Ecto neural progenitor cell (in vitro differentiated cells): ENCODE measurements at regions not wholly inside any gene's neighbourhood (a gene's known extent, or its start where the extent isn't known, plus 50 kb on each side); places are given as distances from the start of the nearest gene placed in this dataset.
"Not testable (repeated sequence)": the region's sequence is repeated elsewhere in the genome, so short reads cannot be mapped to it uniquely, and the experiment has no call there.

Experiments used
- DNase-seq: peaks from one replicate; pipeline ENCODE4 v3.0.0-alpha.2; 2018; ENCODE audit warnings: low spot score

GRCh38 chr2:20130821-20131645 lies 79.6 kb upstream of the LAPTM4A start:
- no peak for DNase-seq

- DNase-seq = no peak
Observed at GRCh38 chr2:20130160-20130560, 78.7 kb upstream of the LAPTM4A start.

- no peak for DNase-seq
Observed at GRCh38 chr2:20129331-20130159, 78.1 kb upstream of the LAPTM4A start.

- DNase-seq = no peak
Observed at GRCh38 chr2:20128506-20129330, 77.3 kb upstream of the LAPTM4A start.

GRCh38 chr2:20126469-20126868 lies 75.0 kb upstream of the LAPTM4A start:
- no peak for DNase-seq

GRCh38 chr2:20126040-20126439 lies 74.6 kb upstream of the LAPTM4A start:
- no peak for DNase-seq

GRCh38 chr2:20125616-20126015 lies 74.2 kb upstream of the LAPTM4A start:
- no peak for DNase-seq

- DNase-seq = no peak
Observed at GRCh38 chr2:20125164-20125563, 73.7 kb upstream of the LAPTM4A start.

GRCh38 chr2:20123871-20124594 lies 72.6 kb upstream of the LAPTM4A start:
- DNase-seq = no peak

GRCh38 chr2:20122864-20123263 lies 71.4 kb upstream of the LAPTM4A start:
- DNase-seq = no peak

- DNase-seq = no peak
Observed at GRCh38 chr2:20120569-20121416, 69.4 kb upstream of the LAPTM4A start.

GRCh38 chr2:20118051-20118450 lies 66.6 kb upstream of the LAPTM4A start:
- DNase-seq = no peak

- no peak for DNase-seq
Observed at GRCh38 chr2:20115902-20116301, 64.5 kb upstream of the LAPTM4A start.

- DNase-seq = no peak
Observed at GRCh38 chr2:20115374-20115773, 63.9 kb upstream of the LAPTM4A start.

- DNase-seq = no peak
Observed at GRCh38 chr2:20113986-20114938, 62.8 kb upstream of the LAPTM4A start.

- no peak for DNase-seq
Observed at GRCh38 chr2:20113004-20113796, 61.8 kb upstream of the LAPTM4A start.

- DNase-seq = not testable (repeated sequence)
Observed at GRCh38 chr2:20112361-20112760, 60.9 kb upstream of the LAPTM4A start.

GRCh38 chr2:20111311-20112131 lies 60.1 kb upstream of the LAPTM4A start:
- DNase-seq = no peak
